Vagina (tissue), 2 donors: ENCODE measurements at regions not wholly inside any gene's neighbourhood (a gene's known extent, or its start where the extent isn't known, plus 50 kb on each side); places are given as distances from the start of the nearest gene placed in this dataset.

Source experiments
- CTCF ChIP-seq, 3 experiments: fragments of 450-650 bp in 2 of 3; fragments of 200-600 bp in 1 of 3; sonication (generic) in 1 of 3; IDR thresholded peaks; one replicate each; pipeline ENCODE4 v1.5.1; 2017 to 2019; ENCODE audit warnings: antibody characterized with exemption in 3 of 3, mild to moderate bottlenecking in 2 of 3, moderate library complexity in 2 of 3
- POLR2A ChIP-seq, 2 donors: fragments of 450-650 bp; IDR thresholded peaks; one replicate each; pipeline ENCODE4 v1.6.1; 2017; ENCODE audit warnings: antibody characterized with exemption in 2 of 2, mild to moderate bottlenecking in 2 of 2, moderate library complexity in 2 of 2
- POLR2AphosphoS5 ChIP-seq, 2 donors: sonication (generic); formaldehyde crosslinking; IDR thresholded peaks; one replicate each; pipeline ENCODE4 v1.9.0; 2017; ENCODE audit warnings: antibody characterized with exemption in 2 of 2, mild to moderate bottlenecking in 2 of 2, low read depth in 1 of 2; ENCODE audit not compliant: insufficient read depth in 1 of 2

- TF ChIP-seq CTCF (IDR thresholded peaks at IDR 0.05) = no peak
- TF ChIP-seq POLR2A (IDR thresholded peaks at IDR 0.05) = no peak
- TF ChIP-seq POLR2AphosphoS5 (IDR thresholded peaks at IDR 0.05; ENCODE audit: insufficient read depth in 1 of 2, low read depth in 1 of 2) = no peak
Observed at GRCh38 chr6:11831653-11832052, 53.0 kb upstream of the ADTRP start.
